Endothelial cell (in vitro differentiated cells): ENCODE measurements at regions not wholly inside any gene's neighbourhood (a gene's known extent, or its start where the extent isn't known, plus 50 kb on each side); places are given as distances from the start of the nearest gene placed in this dataset.

Source experiments
- DNase-seq: peaks from one replicate; pipeline ENCODE4 v3.0.0; 2021; ENCODE audit warnings: low spot score
- H3K27ac Mint-ChIP-seq: one replicate; pipeline ENCODE4 v1.8.0; 2021; ENCODE audit warnings: mixed read lengths, inconsistent platforms; ENCODE audit not compliant: unreplicated experiment
- H3K27me3 Mint-ChIP-seq: one replicate; pipeline ENCODE4 v1.8.0; 2021; ENCODE audit warnings: mild to moderate bottlenecking, moderate library complexity, mixed read lengths, inconsistent platforms; ENCODE audit not compliant: unreplicated experiment
- H3K36me3 Mint-ChIP-seq: one replicate; pipeline ENCODE4 v1.8.0; 2021; ENCODE audit warnings: mild to moderate bottlenecking, low read depth, mixed read lengths, inconsistent platforms; ENCODE audit not compliant: unreplicated experiment
- H3K4me1 Mint-ChIP-seq: one replicate; pipeline ENCODE4 v1.8.0; 2021; ENCODE audit warnings: mild to moderate bottlenecking, mixed read lengths, inconsistent platforms; ENCODE audit not compliant: unreplicated experiment
- H3K4me3 Mint-ChIP-seq: one replicate; pipeline ENCODE4 v1.8.0; 2021; ENCODE audit warnings: mild to moderate bottlenecking, mixed read lengths, inconsistent platforms; ENCODE audit not compliant: unreplicated experiment
- H3K9me3 Mint-ChIP-seq: one replicate; pipeline ENCODE4 v1.8.0; 2021; ENCODE audit warnings: mixed read lengths, inconsistent platforms; ENCODE audit not compliant: unreplicated experiment
- CTCF ChIP-seq: fragments of 200-600 bp; sonication (generic); IDR thresholded peaks from one replicate; pipeline ENCODE4 v1.5.0; 2021; ENCODE audit warnings: antibody characterized with exemption; ENCODE audit not compliant: unreplicated experiment

GRCh38 chr2:104582471-104582870 lies 271.4 kb upstream of the POU3F3 start:
- Mint-ChIP-seq H3K9me3 (no peaks in the 10 kb centered on the region), H3K4me1 (peaks cover 6% of the 10 kb centered on the region), H3K27me3 (peaks cover 2% of the 10 kb centered on the region), H3K27ac (no peak overlapping the region), H3K36me3 (no peaks in the 10 kb centered on the region), H3K4me3 (no peak overlapping the region)
- no peak for TF ChIP-seq CTCF
- no peak for DNase-seq

- H3K27ac Mint-ChIP-seq = no peak overlapping the region
- no peaks in the 10 kb centered on the region for H3K9me3 Mint-ChIP-seq
- no peaks in the 10 kb centered on the region for H3K36me3 Mint-ChIP-seq
- DNase-seq = no peak
- H3K4me3 Mint-ChIP-seq = no peak overlapping the region
- H3K4me1 Mint-ChIP-seq = peaks cover 6% of the 10 kb centered on the region
- H3K27me3 Mint-ChIP-seq = peaks cover 2% of the 10 kb centered on the region
- no peak for TF ChIP-seq CTCF
Observed at GRCh38 chr2:104583811-104584210, 270.1 kb upstream of the POU3F3 start.

- H3K36me3 Mint-ChIP-seq = no peaks in the 10 kb centered on the region
- DNase-seq = no peak
- peaks cover 6% of the 10 kb centered on the region for H3K4me1 Mint-ChIP-seq
- peaks cover 2% of the 10 kb centered on the region for H3K27me3 Mint-ChIP-seq
- no peak overlapping the region for H3K27ac Mint-ChIP-seq
- no peak overlapping the region for H3K4me3 Mint-ChIP-seq
- TF ChIP-seq CTCF = no peak
- no peaks in the 10 kb centered on the region for H3K9me3 Mint-ChIP-seq
Observed at GRCh38 chr2:104584393-104584792, 269.5 kb upstream of the POU3F3 start.

GRCh38 chr2:104595576-104595975 lies 258.3 kb upstream of the POU3F3 start:
- no peak for TF ChIP-seq CTCF
- H3K4me3 Mint-ChIP-seq = no peak overlapping the region
- H3K27me3 Mint-ChIP-seq = peaks cover 2% of the 10 kb centered on the region
- DNase-seq = no peak
- no peak overlapping the region for H3K27ac Mint-ChIP-seq
- no peaks in the 10 kb centered on the region for H3K4me1 Mint-ChIP-seq
- no peaks in the 10 kb centered on the region for H3K9me3 Mint-ChIP-seq
- H3K36me3 Mint-ChIP-seq = peaks cover 10% of the 10 kb centered on the region

GRCh38 chr2:104597942-104598341 lies 256.0 kb upstream of the POU3F3 start:
- DNase-seq = no peak
- no peaks in the 10 kb centered on the region for H3K27me3 Mint-ChIP-seq
- no peaks in the 10 kb centered on the region for H3K4me1 Mint-ChIP-seq
- no peak overlapping the region for H3K27ac Mint-ChIP-seq
- H3K36me3 Mint-ChIP-seq = no peaks in the 10 kb centered on the region
- H3K4me3 Mint-ChIP-seq = no peak overlapping the region
- no peak for TF ChIP-seq CTCF
- H3K9me3 Mint-ChIP-seq = no peaks in the 10 kb centered on the region
